Neuronal stem cell (in vitro differentiated cells): ENCODE measurements at regions not wholly inside any gene's neighbourhood (a gene's known extent, or its start where the extent isn't known, plus 50 kb on each side); places are given as distances from the start of the nearest gene placed in this dataset.

Source experiments
- DNase-seq: peaks from one replicate; pipeline ENCODE4 v3.0.0-alpha.2; 2013; ENCODE audit warnings: low spot score
- H2AFZ ChIP-seq: one replicate; pipeline ENCODE4 v1.6.1; 2013; ENCODE audit warnings: mild to moderate bottlenecking, low read length, inconsistent platforms
- H2AK5ac ChIP-seq: 2 replicates; pipeline ENCODE4 v1.6.1; 2013; ENCODE audit warnings: low read depth, mild to moderate bottlenecking, inconsistent platforms, low read length, moderate library complexity, mixed read lengths
- H2BK120ac ChIP-seq: 2 replicates; pipeline ENCODE4 v1.6.1; 2013; ENCODE audit warnings: low read depth, mild to moderate bottlenecking, inconsistent platforms, low read length, moderate library complexity, mixed read lengths
- H2BK12ac ChIP-seq: one replicate; pipeline ENCODE4 v1.6.1; 2013; ENCODE audit warnings: low read length, inconsistent platforms
- H2BK15ac ChIP-seq: 2 replicates; pipeline ENCODE4 v1.6.1; 2013; ENCODE audit warnings: mild to moderate bottlenecking, low read length, inconsistent platforms, mixed read lengths
- H2BK5ac ChIP-seq: one replicate; pipeline ENCODE4 v1.6.1; 2013; ENCODE audit warnings: inconsistent platforms, mild to moderate bottlenecking, low read length, moderate library complexity
- H3K14ac ChIP-seq: one replicate; pipeline ENCODE4 v1.6.1; 2013; ENCODE audit warnings: low read length, inconsistent platforms
- H3K18ac ChIP-seq: 2 replicates; pipeline ENCODE4 v1.6.1; 2013; ENCODE audit warnings: low read length, inconsistent platforms
- H3K23ac ChIP-seq: 2 replicates; pipeline ENCODE4 v1.6.1; 2013; ENCODE audit warnings: low read depth, mild to moderate bottlenecking, mixed read lengths, low read length, inconsistent platforms; ENCODE audit not compliant: poor library complexity
- H3K27ac ChIP-seq: replicated peaks from 3 replicates; pipeline ENCODE4 v1.5.1; 2013; ENCODE audit warnings: low read length, inconsistent platforms
- H3K27me3 ChIP-seq, 3 experiments: 2 replicates each; pipeline ENCODE4 v1.6.1; 2013; ENCODE audit warnings: low read length in 3 of 3, mild to moderate bottlenecking in 2 of 3, inconsistent platforms in 1 of 3, low read depth in 1 of 3, mixed read lengths in 1 of 3, moderate library complexity in 1 of 3; ENCODE audit not compliant: control insufficient read depth in 3 of 3, insufficient read depth in 3 of 3
- H3K36me3 ChIP-seq, 2 donors: replicated peaks in 1 of 2; 2 replicates each; pipeline ENCODE4 v1.6.1; 2013; ENCODE audit warnings: low read length in 2 of 2; ENCODE audit not compliant: control insufficient read depth in 2 of 2, insufficient read depth in 2 of 2
- H3K4ac ChIP-seq: 2 replicates; pipeline ENCODE4 v1.6.1; 2013; ENCODE audit warnings: inconsistent platforms, mild to moderate bottlenecking, low read length, moderate library complexity
- H3K4me1 ChIP-seq, 2 donors: 1 replicate in 1 of 2; 2 replicates in 1 of 2; pipeline ENCODE4 v1.6.1; 2013; ENCODE audit warnings: low read length in 2 of 2, low read depth in 1 of 2; ENCODE audit not compliant: control insufficient read depth in 2 of 2, insufficient read depth in 1 of 2
- H3K4me2 ChIP-seq: one replicate; pipeline ENCODE4 v1.6.1; 2013; ENCODE audit warnings: mild to moderate bottlenecking, low read length, inconsistent platforms; ENCODE audit not compliant: insufficient read depth, poor library complexity, severe bottlenecking
- H3K4me3 ChIP-seq, 2 donors: 2 replicates each; pipeline ENCODE4 v1.5.1; 2013; ENCODE audit warnings: low read length in 2 of 2, mild to moderate bottlenecking in 2 of 2, inconsistent platforms in 1 of 2, moderate library complexity in 1 of 2
- H3K79me1 ChIP-seq: one replicate; pipeline ENCODE4 v1.6.1; 2013; ENCODE audit warnings: low read depth, mild to moderate bottlenecking, inconsistent platforms, low read length, moderate library complexity
- H3K9ac ChIP-seq: one replicate; pipeline ENCODE4 v1.6.1; 2013; ENCODE audit warnings: mild to moderate bottlenecking, low read depth, low read length, inconsistent platforms; ENCODE audit not compliant: poor library complexity
- H3K9me3 ChIP-seq, 2 donors: replicated peaks in 1 of 2; 2 replicates each; pipeline versions ENCODE3 to v1.6.1; 2013; ENCODE audit warnings: low read length in 2 of 2, mild to moderate bottlenecking in 2 of 2, inconsistent platforms in 1 of 2, low read depth in 1 of 2, mixed read lengths in 1 of 2, moderate library complexity in 1 of 2; ENCODE audit not compliant: control insufficient read depth in 2 of 2, insufficient read depth in 1 of 2
- H4K8ac ChIP-seq: one replicate; pipeline ENCODE4 v1.6.1; 2013; ENCODE audit warnings: low read depth, mild to moderate bottlenecking, inconsistent platforms, low read length, moderate library complexity
- H4K91ac ChIP-seq: one replicate; pipeline ENCODE4 v1.6.1; 2013; ENCODE audit warnings: low read length, low read depth, mild to moderate bottlenecking, inconsistent platforms; ENCODE audit not compliant: poor library complexity
- WGBS, 2 donors: extraction: QIAGEN DNeasy Blood & Tissue Kit; methylation state at CpG; one replicate each; pipeline ENCODE4 v1.1.7; 2013; ENCODE audit warnings: missing lambda C conversion rate in 2 of 2, mixed read lengths in 1 of 2; ENCODE audit not compliant: insufficient read length in 2 of 2, insufficient replicate concordance in 1 of 2; ENCODE audit errors: extremely low coverage in 2 of 2; 5-methylcytosine and 5-hydroxymethylcytosine counted together

DNA sequence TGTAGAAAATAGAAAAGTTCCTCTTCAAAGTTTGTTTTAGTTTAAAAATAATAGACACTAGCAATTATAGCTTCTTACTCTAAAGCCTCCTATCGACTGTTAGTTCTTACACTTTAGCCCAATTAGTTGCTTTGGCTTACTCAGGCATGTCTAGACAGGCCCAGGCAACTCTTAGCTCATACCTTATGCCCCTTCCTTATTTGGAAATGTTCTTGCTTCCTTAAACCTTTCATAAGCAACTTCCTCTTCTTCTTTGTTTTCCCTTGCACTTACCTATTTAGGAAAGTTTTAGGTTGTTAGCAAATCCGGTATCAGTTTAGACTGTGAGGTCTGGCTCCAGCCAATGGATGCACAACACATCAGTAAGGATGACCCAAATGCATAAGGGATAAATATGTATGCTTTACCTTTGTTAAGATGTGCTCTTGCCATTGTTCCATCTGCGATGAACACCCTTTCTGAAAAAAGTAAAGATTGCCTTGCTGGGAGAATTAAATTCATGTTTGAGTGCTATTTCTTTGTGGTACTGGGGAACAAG lies 1277.5 kb upstream of the CNTN5 start:
- no CpG with 5 or more reads among the region's 3 CpGs for WGBS, 2 donors
- Histone ChIP-seq H3K9ac (no peak overlapping the region), H2BK15ac (no peak overlapping the region), H3K79me1 (no peaks in the 10 kb centered on the region), H3K4me3 (no peak overlapping the region), H2AFZ (peak overlapping the region; percentile 76), H2AK5ac (no peak overlapping the region), H3K14ac (no peak overlapping the region), H4K8ac (no peak overlapping the region), H3K9me3 (no peaks in the 10 kb centered on the region), H3K23ac (no peak overlapping the region), H3K36me3 (no peaks in the 10 kb centered on the region), H3K4ac (no peak overlapping the region), H2BK120ac (no peak overlapping the region), H3K27me3 (no peaks in the 10 kb centered on the region), H3K4me1 (no peaks in the 10 kb centered on the region), H2BK12ac (no peak overlapping the region), H3K27ac (no peak overlapping the region), H3K18ac (no peak overlapping the region), H4K91ac (no peak overlapping the region), H3K4me2 (no peak overlapping the region), H2BK5ac (no peak overlapping the region)
- DNase-seq, result no peak

DNA sequence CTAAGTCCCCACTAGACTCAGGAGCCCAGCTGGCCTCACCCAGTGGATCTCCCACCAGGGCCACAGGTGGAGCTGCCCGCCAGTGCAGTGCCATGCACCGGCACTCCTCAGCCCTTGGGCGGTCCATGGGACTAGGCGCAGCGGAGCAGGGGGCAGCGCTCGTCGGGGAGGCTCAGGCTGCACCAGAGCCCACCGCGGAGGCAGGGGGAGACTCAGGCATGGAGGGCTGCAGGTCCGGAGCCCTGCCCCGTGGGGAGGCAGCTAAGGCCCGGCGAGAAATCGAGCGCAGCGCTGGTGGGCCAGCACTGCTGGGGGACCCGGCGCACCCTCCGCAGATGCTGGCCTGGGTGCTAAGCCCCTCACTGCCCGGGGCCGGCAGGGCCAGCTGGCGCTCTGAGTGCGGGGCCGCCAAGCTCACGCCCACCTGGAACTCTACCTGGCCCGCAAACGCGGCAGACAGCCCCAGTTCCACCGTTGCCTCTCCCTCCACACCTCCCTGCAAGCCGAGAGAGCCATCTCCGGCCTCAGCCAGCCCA lies 1275.2 kb upstream of the CNTN5 start:
- DNase-seq, result no peak
- Histone ChIP-seq H3K18ac (no peak overlapping the region), H2BK5ac (no peak overlapping the region), H2AFZ (no peak overlapping the region), H3K27me3 (no peaks in the 10 kb centered on the region), H3K27ac (no peak overlapping the region), H2BK15ac (no peak overlapping the region), H2BK12ac (no peak overlapping the region), H3K23ac (no peak overlapping the region), H3K4ac (no peak overlapping the region), H4K8ac (no peak overlapping the region), H3K9me3 (no peaks in the 10 kb centered on the region), H3K4me2 (no peak overlapping the region), H4K91ac (no peak overlapping the region), H3K14ac (no peak overlapping the region), H3K36me3 (no peaks in the 10 kb centered on the region), H3K4me3 (no peak overlapping the region), H2BK120ac (no peak overlapping the region), H2AK5ac (no peak overlapping the region), H3K79me1 (no peaks in the 10 kb centered on the region), H3K9ac (no peak overlapping the region), H3K4me1 (no peaks in the 10 kb centered on the region)
- no CpG with 5 or more reads among the region's 32 CpGs for WGBS, 2 donors

DNA sequence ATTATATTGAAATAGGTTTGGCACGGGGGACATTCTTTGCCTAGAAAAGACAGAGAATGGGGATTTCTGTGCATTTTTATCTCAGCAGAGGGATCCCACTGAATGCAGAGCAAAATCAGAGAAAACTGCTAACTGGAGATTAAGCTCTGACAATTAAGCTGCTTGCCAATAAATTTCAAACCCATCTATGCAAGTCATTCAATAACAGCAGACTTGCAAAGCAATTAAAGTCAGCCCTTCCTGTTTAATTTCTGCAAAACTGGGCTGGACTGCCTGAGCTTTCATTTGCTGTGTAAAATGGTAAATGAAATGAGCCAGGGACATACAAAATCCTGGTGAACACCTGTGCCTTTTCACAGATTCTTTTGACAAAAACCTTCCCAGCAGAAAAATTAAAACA lies 1273.9 kb upstream of the CNTN5 start:
- Histone ChIP-seq H2BK12ac (no peak overlapping the region), H3K4me3 (no peak overlapping the region), H3K27ac (no peak overlapping the region), H3K18ac (no peak overlapping the region), H3K4me2 (no peak overlapping the region), H2AK5ac (no peak overlapping the region), H3K14ac (no peak overlapping the region), H3K9me3 (no peaks in the 10 kb centered on the region), H2AFZ (no peak overlapping the region), H2BK120ac (no peak overlapping the region), H3K36me3 (no peaks in the 10 kb centered on the region), H2BK15ac (no peak overlapping the region), H3K79me1 (peaks cover 2% of the 10 kb centered on the region), H4K8ac (no peak overlapping the region), H2BK5ac (no peak overlapping the region), H3K9ac (no peak overlapping the region), H3K4ac (no peak overlapping the region), H3K4me1 (no peaks in the 10 kb centered on the region), H3K27me3 (no peaks in the 10 kb centered on the region), H3K23ac (no peak overlapping the region), H4K91ac (no peak overlapping the region)
- WGBS, 2 donors, result no CpG with 5 or more reads among the region's 1 CpG
- no peak for DNase-seq

DNA sequence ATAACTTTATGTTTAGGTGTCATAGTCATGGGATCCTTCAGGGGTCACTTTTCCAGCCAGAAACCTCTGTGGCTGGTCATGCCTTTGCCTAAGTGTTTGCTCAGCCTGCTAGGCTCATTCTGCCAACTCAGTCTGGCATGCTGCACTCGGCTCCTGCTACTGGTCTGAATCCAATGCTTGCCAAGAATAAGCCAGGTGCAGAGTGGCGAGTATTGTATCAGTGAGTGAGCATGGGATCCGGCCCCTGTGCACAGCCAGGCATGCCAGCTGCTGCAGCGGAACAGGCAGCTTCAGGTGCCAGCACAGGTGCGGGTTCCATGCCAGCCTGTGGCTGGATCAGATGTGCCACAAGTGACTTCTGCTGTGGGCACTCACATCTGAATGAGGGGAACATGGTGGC lies 1269.3 kb upstream of the CNTN5 start:
- no peak overlapping the region for H2AFZ ChIP-seq
- WGBS, 2 donors, result no CpG with 5 or more reads among the region's 5 CpGs

More for the DNA sequence above, 1269.3 kb upstream of the CNTN5 start:
- Histone ChIP-seq H3K27me3 (no peaks in the 10 kb centered on the region), H3K9ac (no peak overlapping the region), H3K27ac (no peak overlapping the region), H3K4me3 (no peak overlapping the region), H4K8ac (peak overlapping the region; percentile 99), H3K4me1 (peaks cover 0 to 2% of the 10 kb centered on the region in 2 donors), H3K14ac (no peak overlapping the region), H3K36me3 (no peaks in the 10 kb centered on the region), H3K18ac (peak overlapping the region; percentile 87), H3K23ac (no peak overlapping the region), H3K4me2 (no peak overlapping the region), H2BK5ac (no peak overlapping the region), H2BK12ac (peak overlapping the region; percentile 58), H3K9me3 (peaks cover 0 to 3% of the 10 kb centered on the region in 2 donors), H2BK15ac (no peak overlapping the region), H2BK120ac (no peak overlapping the region), H3K79me1 (peaks cover 2% of the 10 kb centered on the region), H2AK5ac (peak overlapping the region; percentile 74), H4K91ac (no peak overlapping the region), H3K4ac (peak overlapping the region; percentile 89)
- DNase-seq, result no peak
